Testis (tissue), 2 donors: ENCODE measurements at regions not wholly inside any gene's neighbourhood (a gene's known extent, or its start where the extent isn't known, plus 50 kb on each side); places are given as distances from the start of the nearest gene placed in this dataset.

Experiments used
- DNase-seq: peaks from one replicate; pipeline ENCODE4 v3.0.0-alpha.2; 2019
- H3K27ac ChIP-seq, 2 donors: fragments of 200-600 bp; sonication (generic); one replicate each; pipeline ENCODE4 v1.5.1; 2019
- H3K27me3 ChIP-seq: fragments of 200-600 bp; sonication (generic); one replicate; pipeline ENCODE4 v1.5.1; 2019
- H3K36me3 ChIP-seq: fragments of 200-600 bp; sonication (generic); one replicate; pipeline ENCODE4 v1.5.1; 2017; ENCODE audit warnings: low read depth; ENCODE audit errors: missing control alignments
- H3K4me1 ChIP-seq: fragments of 200-600 bp; sonication (generic); one replicate; pipeline ENCODE4 v1.5.1; 2019
- H3K4me3 ChIP-seq, 2 donors: fragments of 200-600 bp; sonication (generic); one replicate each; pipeline ENCODE4 v1.5.1; 2017 to 2019
- H3K9me3 ChIP-seq: fragments of 200-600 bp; sonication (generic); one replicate; pipeline ENCODE4 v1.5.1; 2017
- CTCF ChIP-seq, 3 experiments: fragments of 450-650 bp in 2 of 3; fragments of 200-600 bp in 1 of 3; sonication (generic) in 1 of 3; IDR thresholded peaks; one replicate each; pipeline ENCODE4 v1.5.1; 2016 to 2019; ENCODE audit warnings: antibody characterized with exemption in 3 of 3, mild to moderate bottlenecking in 2 of 3, moderate library complexity in 1 of 3
- POLR2A ChIP-seq: fragments of 450-650 bp; IDR thresholded peaks from one replicate; pipeline ENCODE4 v1.6.1; 2017; ENCODE audit warnings: antibody characterized with exemption, mild to moderate bottlenecking, moderate library complexity
- WGBS, 2 donors: methylation state at CpG; one replicate each; pipeline ENCODE4 v1.1.5; 2018; 5-methylcytosine and 5-hydroxymethylcytosine counted together
- intact Hi-C: fragments of 100-400 bp; cut with DNase I; formaldehyde crosslinking; loops from one replicate; pipeline ENCODE4 v1.15.1; 2023; ENCODE audit warnings: low total_unique reads

- H3K36me3 ChIP-seq, result no peaks in the 10 kb centered on the region
- no peaks in the 10 kb centered on the region for H3K27me3 ChIP-seq
- intact Hi-C loops, result no loop called here
- H3K4me3 ChIP-seq, result no peak overlapping the region
- no peaks in the 10 kb centered on the region for H3K9me3 ChIP-seq
- TF ChIP-seq CTCF (IDR thresholded peaks at IDR 0.05) (no peak), POLR2A (no peak)
- H3K4me1 ChIP-seq, result no peaks in the 10 kb centered on the region
- no peak for DNase-seq
- 75 to 77% methylated on average over 4 of the region's 4 CpGs for WGBS, 2 donors
- no peak overlapping the region for H3K27ac ChIP-seq
Measured at GRCh38 chr3:117356091-117356705, 646.6 kb downstream of the TUSC7 start.

GRCh38 chr3:117358717-117359314 is 649.2 kb downstream of the TUSC7 start:
- Histone ChIP-seq H3K9me3 (no peaks in the 10 kb centered on the region), H3K4me3 (peak overlapping the region in 1 of 2 donors; percentile 18), H3K4me1 (no peaks in the 10 kb centered on the region), H3K36me3 (no peaks in the 10 kb centered on the region), H3K27me3 (no peaks in the 10 kb centered on the region), H3K27ac (no peak overlapping the region)
- TF ChIP-seq CTCF (IDR thresholded peaks at IDR 0.05) (no peak), POLR2A (no peak)
- DNase-seq, result no peak
- 54 to 73% methylated on average over 10 of the region's 10 CpGs for WGBS, 2 donors
- intact Hi-C loops, result no loop called here

- H3K36me3 ChIP-seq, result no peaks in the 10 kb centered on the region
- no peak overlapping the region for H3K27ac ChIP-seq
- H3K4me1 ChIP-seq, result no peaks in the 10 kb centered on the region
- no peak for DNase-seq
- intact Hi-C loops, result no loop called here
- H3K9me3 ChIP-seq, result no peaks in the 10 kb centered on the region
- TF ChIP-seq CTCF (IDR thresholded peaks at IDR 0.05), result no peak
- TF ChIP-seq POLR2A, result no peak
- no peaks in the 10 kb centered on the region for H3K27me3 ChIP-seq
- H3K4me3 ChIP-seq, result no peak overlapping the region
Measured at GRCh38 chr3:117366574-117366973, 657.0 kb downstream of the TUSC7 start.

GRCh38 chr3:117367861-117368260 is 658.3 kb downstream of the TUSC7 start:
- Histone ChIP-seq H3K9me3 (no peaks in the 10 kb centered on the region), H3K4me3 (no peak overlapping the region), H3K27ac (no peak overlapping the region), H3K27me3 (no peaks in the 10 kb centered on the region), H3K36me3 (no peaks in the 10 kb centered on the region), H3K4me1 (no peaks in the 10 kb centered on the region)
- WGBS, 2 donors, result 81 to 91% methylated on average over 3 of the region's 3 CpGs
- intact Hi-C loops, result no loop called here
- DNase-seq, result no peak
- no peak for TF ChIP-seq POLR2A
- no peak for TF ChIP-seq CTCF (IDR thresholded peaks at IDR 0.05)

- Histone ChIP-seq H3K4me3 (no peak overlapping the region), H3K9me3 (no peaks in the 10 kb centered on the region), H3K27ac (no peak overlapping the region), H3K36me3 (no peaks in the 10 kb centered on the region), H3K4me1 (no peaks in the 10 kb centered on the region), H3K27me3 (no peaks in the 10 kb centered on the region)
- 87% methylated on average over 2 of the region's 2 CpGs for WGBS, 2 donors
- no peak for DNase-seq
- no peak for TF ChIP-seq CTCF (IDR thresholded peaks at IDR 0.05)
- no peak for TF ChIP-seq POLR2A
- intact Hi-C loops, result no loop called here
Measured at GRCh38 chr3:117380631-117381030, 671.1 kb downstream of the TUSC7 start.
